Hematopoietic multipotent progenitor cell (in vitro differentiated cells): ENCODE measurements at regions not wholly inside any gene's neighbourhood (a gene's known extent, or its start where the extent isn't known, plus 50 kb on each side); places are given as distances from the start of the nearest gene placed in this dataset.

Experiments used
- DNase-seq, 3 donors: peaks; one replicate each; pipeline ENCODE4 v3.0.0-alpha.2; 2011 to 2015; ENCODE audit warnings: low read depth in 2 of 3, low spot score in 2 of 3

- DNase-seq = no peak
Observed at GRCh38 chrX:30156880-30157560, 58.3 kb upstream of the MAGEB2 start.

GRCh38 chrX:30161043-30161442, 54.3 kb upstream of the MAGEB2 start:
- DNase-seq = no peak
